Prostate gland (tissue), 2 donors: ENCODE measurements at regions not wholly inside any gene's neighbourhood (a gene's known extent, or its start where the extent isn't known, plus 50 kb on each side); places are given as distances from the start of the nearest gene placed in this dataset.

Experiments
- CTCF ChIP-seq, 4 experiments: fragments of 200-600 bp in 2 of 4; fragments of 450-650 bp in 2 of 4; sonication (generic) in 2 of 4; IDR thresholded peaks; 1 replicate in 3 of 4; 2 replicates in 1 of 4; pipeline ENCODE4 v1.5.1; 2016 to 2019; ENCODE audit warnings: antibody characterized with exemption in 4 of 4, mild to moderate bottlenecking in 2 of 4, moderate library complexity in 2 of 4
- POLR2A ChIP-seq: fragments of 450-650 bp; IDR thresholded peaks from one replicate; pipeline ENCODE4 v1.6.1; 2016; ENCODE audit warnings: antibody characterized with exemption, mild to moderate bottlenecking
- POLR2AphosphoS5 ChIP-seq: sonication (generic); formaldehyde crosslinking; IDR thresholded peaks from one replicate; pipeline ENCODE4 v1.6.1; 2017; ENCODE audit warnings: antibody characterized with exemption

- no peak for TF ChIP-seq CTCF (IDR thresholded peaks at IDR 0.05)
- no peak for TF ChIP-seq POLR2AphosphoS5
- no peak for TF ChIP-seq POLR2A
Measured at GRCh38 chr20:24729896-24730605, 219.0 kb upstream of the CST7 start.
